Fibroblast of villous mesenchyme (primary cell): ENCODE measurements at regions not wholly inside any gene's neighbourhood (a gene's known extent, or its start where the extent isn't known, plus 50 kb on each side); places are given as distances from the start of the nearest gene placed in this dataset.

Source experiments
- DNase-seq: peaks from one replicate; pipeline ENCODE4 v3.0.0-alpha.2; 2010; ENCODE audit warnings: low read depth
- H3K4me3 ChIP-seq: 2 replicates; pipeline ENCODE4 v1.5.1; 2011; ENCODE audit warnings: low read depth, mild to moderate bottlenecking, low read length
- TF ChIP-seq, protein P1 (sequence below): IDR thresholded peaks from 2 replicates; pipeline ENCODE4 v1.5.1; 2012; ENCODE audit warnings: low read depth, mild to moderate bottlenecking, low read length; ENCODE audit not compliant: insufficient read depth

DNA sequence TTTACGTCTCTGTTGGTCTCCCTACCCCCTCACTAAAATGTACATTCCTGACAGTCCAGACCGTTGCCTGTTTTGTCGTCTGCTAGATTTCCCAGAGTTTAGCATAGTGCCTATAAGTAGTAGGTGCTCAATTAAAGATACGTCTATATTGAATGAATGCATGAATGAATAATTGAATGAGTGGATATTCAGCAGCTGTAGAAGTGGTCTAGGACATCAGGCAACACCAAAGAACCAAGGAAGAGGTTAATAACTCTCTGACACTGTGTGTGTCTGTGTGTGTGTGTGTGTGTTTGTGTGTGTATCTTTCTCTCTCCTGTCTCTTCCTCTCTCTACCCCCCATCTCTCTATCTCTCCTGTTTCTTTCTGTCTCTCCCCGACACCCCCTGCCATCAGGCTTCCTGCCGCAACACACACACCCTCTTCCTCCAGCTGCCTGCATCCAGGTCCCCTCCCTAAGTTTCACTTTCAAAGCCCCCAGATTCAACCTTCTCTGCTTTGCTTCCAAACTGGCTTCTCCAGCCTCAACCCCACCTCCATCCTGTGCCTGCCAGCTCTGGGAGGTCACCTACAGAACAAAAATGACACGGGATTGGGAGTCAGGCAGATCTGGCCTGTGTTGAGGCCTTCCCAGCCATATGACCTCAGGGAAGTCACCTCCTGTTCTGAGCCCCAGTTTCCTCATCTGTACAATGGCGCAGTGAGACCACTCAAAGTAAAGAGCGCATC, 119.9 kb upstream of the NCOR2 start:
- no peak for DNase-seq
- TF ChIP-seq, protein P1, sequence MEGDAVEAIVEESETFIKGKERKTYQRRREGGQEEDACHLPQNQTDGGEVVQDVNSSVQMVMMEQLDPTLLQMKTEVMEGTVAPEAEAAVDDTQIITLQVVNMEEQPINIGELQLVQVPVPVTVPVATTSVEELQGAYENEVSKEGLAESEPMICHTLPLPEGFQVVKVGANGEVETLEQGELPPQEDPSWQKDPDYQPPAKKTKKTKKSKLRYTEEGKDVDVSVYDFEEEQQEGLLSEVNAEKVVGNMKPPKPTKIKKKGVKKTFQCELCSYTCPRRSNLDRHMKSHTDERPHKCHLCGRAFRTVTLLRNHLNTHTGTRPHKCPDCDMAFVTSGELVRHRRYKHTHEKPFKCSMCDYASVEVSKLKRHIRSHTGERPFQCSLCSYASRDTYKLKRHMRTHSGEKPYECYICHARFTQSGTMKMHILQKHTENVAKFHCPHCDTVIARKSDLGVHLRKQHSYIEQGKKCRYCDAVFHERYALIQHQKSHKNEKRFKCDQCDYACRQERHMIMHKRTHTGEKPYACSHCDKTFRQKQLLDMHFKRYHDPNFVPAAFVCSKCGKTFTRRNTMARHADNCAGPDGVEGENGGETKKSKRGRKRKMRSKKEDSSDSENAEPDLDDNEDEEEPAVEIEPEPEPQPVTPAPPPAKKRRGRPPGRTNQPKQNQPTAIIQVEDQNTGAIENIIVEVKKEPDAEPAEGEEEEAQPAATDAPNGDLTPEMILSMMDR = no peak
- no peak overlapping the region for H3K4me3 ChIP-seq

DNA sequence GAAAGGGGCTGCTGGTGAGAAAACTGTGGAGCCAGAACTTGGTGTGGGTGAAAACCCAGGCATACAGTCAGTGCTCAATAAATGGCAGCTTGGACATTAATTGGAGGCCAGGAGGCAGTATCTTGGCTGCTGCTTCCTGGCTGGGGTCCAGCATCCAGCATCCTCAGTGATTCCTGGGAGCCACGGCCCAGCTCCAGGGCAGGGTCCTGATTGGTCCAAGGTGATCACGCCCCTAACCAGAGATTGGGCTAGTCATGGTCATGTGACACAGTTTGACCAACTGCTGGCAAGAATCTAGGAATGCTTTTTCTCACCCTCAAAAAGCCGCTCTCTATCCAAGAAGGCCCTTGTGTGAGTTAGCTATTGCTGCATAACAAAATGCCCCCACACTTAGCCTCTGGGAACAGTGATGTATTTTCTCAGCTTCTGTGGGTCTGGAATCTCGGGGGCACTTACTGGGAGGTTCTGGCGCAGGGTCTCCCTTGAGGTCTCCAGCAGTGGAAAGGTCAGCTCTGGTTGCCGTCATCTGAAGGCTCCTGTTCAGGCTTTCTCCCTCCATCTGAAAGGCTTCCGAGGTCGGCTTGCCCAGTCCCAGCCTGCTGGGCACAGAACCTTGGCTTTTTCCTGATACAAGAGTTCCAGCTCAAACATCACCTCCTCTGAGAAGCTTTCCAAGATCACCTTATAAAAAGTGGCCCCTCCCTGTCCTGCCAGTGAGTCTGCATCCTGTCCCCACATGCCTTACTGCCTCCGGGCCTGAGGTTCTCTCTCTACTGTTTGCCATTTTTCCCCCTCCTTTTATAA, 119.2 kb upstream of the NCOR2 start:
- no peak for DNase-seq
- TF ChIP-seq, protein P1 = no peak
- no peak overlapping the region for H3K4me3 ChIP-seq

DNA sequence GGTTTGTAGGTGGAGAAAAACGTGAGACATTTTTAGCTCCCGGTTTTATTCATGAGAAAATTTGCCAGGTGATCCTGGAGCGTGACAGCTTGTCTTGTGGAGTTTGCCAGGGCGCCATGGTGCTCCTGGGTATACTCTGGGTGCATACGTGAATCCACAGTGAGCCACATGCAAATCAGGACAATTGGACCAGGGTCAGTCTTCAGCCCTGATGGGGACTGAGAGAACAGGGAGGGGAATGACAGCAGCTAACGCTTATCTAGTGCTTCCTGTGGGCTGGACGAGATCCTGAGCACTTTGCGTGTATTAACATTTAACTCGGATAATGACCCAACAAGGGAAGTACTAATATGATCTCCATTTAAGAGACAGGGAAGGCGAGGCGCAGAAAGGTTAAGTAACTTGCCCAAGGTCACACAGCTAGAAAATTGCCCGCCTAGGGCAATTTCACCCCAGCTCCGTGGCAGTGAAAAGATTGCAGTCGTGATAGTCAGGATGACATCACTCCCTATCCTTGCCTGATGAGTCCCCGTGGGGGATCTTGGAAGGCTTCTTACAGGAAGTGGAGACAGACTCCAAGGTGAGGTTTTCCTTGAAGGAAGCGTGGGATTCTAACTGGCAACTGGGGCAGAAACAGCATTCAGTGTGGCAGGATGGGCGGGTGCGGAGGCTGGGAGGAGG, 118.4 kb upstream of the NCOR2 start:
- TF ChIP-seq, protein P1 = no peak
- peak; percentile 72 for DNase-seq
- H3K4me3 ChIP-seq = peak overlapping the region; percentile 6

DNA sequence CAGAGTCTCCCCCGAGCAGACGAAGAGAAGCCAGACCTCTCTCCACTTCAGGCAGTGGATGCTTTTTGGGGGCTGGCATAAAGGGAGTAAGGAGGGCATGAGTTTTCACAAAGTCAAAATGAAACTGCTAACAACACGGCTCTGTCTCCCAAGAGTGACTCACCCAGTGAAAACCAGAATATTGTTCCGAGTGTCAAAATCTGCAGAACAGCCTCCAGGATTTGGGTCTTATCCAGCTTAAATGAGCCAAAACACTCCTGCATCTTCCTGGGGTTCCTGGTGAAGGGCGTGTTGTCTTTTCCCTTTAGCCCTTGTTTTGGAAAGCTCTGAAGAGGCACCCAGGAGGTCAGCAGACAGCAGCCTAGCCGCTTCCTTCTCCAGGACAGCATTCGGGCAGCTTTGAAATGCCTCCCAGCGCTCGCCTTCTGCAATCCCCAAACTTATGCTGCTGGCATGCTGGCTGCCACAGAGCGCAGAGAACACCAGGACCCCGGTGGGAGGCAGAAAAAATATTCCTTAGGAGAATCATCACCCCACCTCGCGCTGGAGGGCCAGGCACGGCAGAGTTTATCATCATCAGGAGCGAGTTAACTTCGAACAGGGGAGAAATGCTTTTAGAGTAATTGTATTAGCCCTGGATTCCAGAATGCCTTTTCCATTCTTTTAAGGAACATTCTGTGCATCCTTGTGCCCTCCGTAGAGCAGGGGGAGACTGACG, 117.7 kb upstream of the NCOR2 start:
- DNase-seq = peak; percentile 89
- H3K4me3 ChIP-seq = peak overlapping the region; percentile 22
- TF ChIP-seq, protein P1 = no peak

DNA sequence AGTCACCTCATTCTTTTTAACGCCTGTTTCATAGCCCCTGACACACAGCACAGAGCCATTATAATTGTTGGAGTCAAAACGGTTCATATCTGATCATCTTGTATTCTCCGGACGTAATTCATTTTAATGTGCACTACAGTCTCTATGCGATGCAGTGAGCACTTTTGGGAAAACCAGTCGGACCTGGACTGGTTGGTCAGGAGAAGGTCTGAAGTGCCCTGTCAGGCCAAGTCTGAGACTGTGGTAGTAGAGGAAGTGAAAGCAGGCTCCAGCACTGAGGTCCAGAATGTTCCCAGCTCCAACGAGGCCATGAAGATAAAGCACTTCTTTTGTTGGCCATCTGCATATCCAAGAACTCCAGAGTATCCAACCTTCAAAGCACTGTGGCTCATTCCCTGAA, 117.1 kb upstream of the NCOR2 start:
- TF ChIP-seq, protein P1 = no peak
- peak overlapping the region; percentile 22 for H3K4me3 ChIP-seq
- DNase-seq = peak; percentile 50
